ENCODE measurements at regions not wholly inside any gene's neighbourhood (a gene's known extent, or its start where the extent isn't known, plus 50 kb on each side); places are given as distances from the start of the nearest gene placed in this dataset.
A peak's percentile ranks its signal among the peaks of the same experiment; 100 is the strongest.

- WGBS (ENCODE audit: insufficient coverage) = no CpG with 5 or more reads among the region's 7 CpGs
- H3K4me3 ChIP-seq (ENCODE audit: low read length) = no peak overlapping the region
- H3K27me3 ChIP-seq (ENCODE audit: control insufficient read depth, insufficient read depth, low read length) = no peaks in the 10 kb centered on the region
- no peaks in the 10 kb centered on the region for H3K36me3 ChIP-seq (ENCODE audit: control insufficient read depth, insufficient read depth, low read length)
- H3K27ac ChIP-seq (ENCODE audit: low read length) = no peak overlapping the region
- H3K9me3 ChIP-seq (replicated peaks; ENCODE audit: control insufficient read depth, low read depth, low read length) = peaks cover 9% of the 10 kb centered on the region
- DNase-seq = no peak
- no peaks in the 10 kb centered on the region for H3K4me1 ChIP-seq (ENCODE audit: control insufficient read depth, insufficient read depth, low read length)
Measured at GRCh38 chr2:53544871-53545558, 222.6 kb upstream of the CHAC2 start.

- H3K4me3 ChIP-seq (ENCODE audit: low read length) = no peak overlapping the region
- no peaks in the 10 kb centered on the region for H3K27me3 ChIP-seq (ENCODE audit: control insufficient read depth, insufficient read depth, low read length)
- peaks cover 9% of the 10 kb centered on the region for H3K9me3 ChIP-seq (replicated peaks; ENCODE audit: control insufficient read depth, low read depth, low read length)
- no peak overlapping the region for H3K27ac ChIP-seq (ENCODE audit: low read length)
- no peaks in the 10 kb centered on the region for H3K4me1 ChIP-seq (ENCODE audit: control insufficient read depth, insufficient read depth, low read length)
- H3K36me3 ChIP-seq (ENCODE audit: control insufficient read depth, insufficient read depth, low read length) = no peaks in the 10 kb centered on the region
- WGBS (ENCODE audit: insufficient coverage) = no CpG with 5 or more reads among the region's 1 CpG
- DNase-seq = no peak
Measured at GRCh38 chr2:53543083-53543482, 224.5 kb upstream of the CHAC2 start.

GRCh38 chr2:53536583-53537361, 230.8 kb upstream of the CHAC2 start:
- Histone ChIP-seq H3K9me3 (replicated peaks; ENCODE audit: control insufficient read depth, low read depth, low read length) (peaks cover 10% of the 10 kb centered on the region), H3K36me3 (ENCODE audit: control insufficient read depth, insufficient read depth, low read length) (no peaks in the 10 kb centered on the region), H3K27me3 (ENCODE audit: control insufficient read depth, insufficient read depth, low read length) (no peaks in the 10 kb centered on the region), H3K4me3 (ENCODE audit: low read length) (no peak overlapping the region), H3K27ac (ENCODE audit: low read length) (no peak overlapping the region), H3K4me1 (ENCODE audit: control insufficient read depth, insufficient read depth, low read length) (no peaks in the 10 kb centered on the region)
- 90% methylated on average over 2 of the region's 4 CpGs for WGBS (ENCODE audit: insufficient coverage)
- DNase-seq = no peak

- no peaks in the 10 kb centered on the region for H3K27me3 ChIP-seq (ENCODE audit: control insufficient read depth, insufficient read depth, low read length)
- H3K27ac ChIP-seq (ENCODE audit: low read length) = no peak overlapping the region
- no peak for DNase-seq
- H3K36me3 ChIP-seq (ENCODE audit: control insufficient read depth, insufficient read depth, low read length) = no peaks in the 10 kb centered on the region
- no peak overlapping the region for H3K4me3 ChIP-seq (ENCODE audit: low read length)
- WGBS (ENCODE audit: insufficient coverage) = 76% methylated on average over 4 of the region's 4 CpGs
- peaks cover 2% of the 10 kb centered on the region for H3K9me3 ChIP-seq (replicated peaks; ENCODE audit: control insufficient read depth, low read depth, low read length)
- H3K4me1 ChIP-seq (ENCODE audit: control insufficient read depth, insufficient read depth, low read length) = no peaks in the 10 kb centered on the region
Measured at GRCh38 chr2:53535234-53535840, 232.3 kb upstream of the CHAC2 start.

- peaks cover 4% of the 10 kb centered on the region for H3K9me3 ChIP-seq (replicated peaks; ENCODE audit: control insufficient read depth, low read depth, low read length)
- DNase-seq = no peak
- H3K36me3 ChIP-seq (ENCODE audit: control insufficient read depth, insufficient read depth, low read length) = no peaks in the 10 kb centered on the region
- H3K27me3 ChIP-seq (ENCODE audit: control insufficient read depth, insufficient read depth, low read length) = no peaks in the 10 kb centered on the region
- H3K4me1 ChIP-seq (ENCODE audit: control insufficient read depth, insufficient read depth, low read length) = no peaks in the 10 kb centered on the region
- no peak overlapping the region for H3K4me3 ChIP-seq (ENCODE audit: low read length)
- no peak overlapping the region for H3K27ac ChIP-seq (ENCODE audit: low read length)
Measured at GRCh38 chr2:53530126-53530525, 237.5 kb upstream of the CHAC2 start.

GRCh38 chr2:53527056-53527455, 240.5 kb upstream of the CHAC2 start:
- Histone ChIP-seq H3K9me3 (replicated peaks; ENCODE audit: control insufficient read depth, low read depth, low read length) (peaks cover 4% of the 10 kb centered on the region), H3K4me1 (ENCODE audit: control insufficient read depth, insufficient read depth, low read length) (no peaks in the 10 kb centered on the region), H3K27me3 (ENCODE audit: control insufficient read depth, insufficient read depth, low read length) (no peaks in the 10 kb centered on the region), H3K4me3 (ENCODE audit: low read length) (no peak overlapping the region), H3K36me3 (ENCODE audit: control insufficient read depth, insufficient read depth, low read length) (no peaks in the 10 kb centered on the region), H3K27ac (ENCODE audit: low read length) (no peak overlapping the region)
- no peak for DNase-seq
- WGBS (ENCODE audit: insufficient coverage) = 33% methylated on average over 1 of the region's 2 CpGs

GRCh38 chr2:53519918-53520841, 247.4 kb upstream of the CHAC2 start:
- peaks cover 3% of the 10 kb centered on the region for H3K4me1 ChIP-seq (ENCODE audit: control insufficient read depth, insufficient read depth, low read length)
- H3K4me3 ChIP-seq (ENCODE audit: low read length) = no peak overlapping the region
- H3K27me3 ChIP-seq (ENCODE audit: control insufficient read depth, insufficient read depth, low read length) = no peaks in the 10 kb centered on the region
- H3K27ac ChIP-seq (ENCODE audit: low read length) = no peak overlapping the region
- DNase-seq = peak; percentile 22
- H3K9me3 ChIP-seq (replicated peaks; ENCODE audit: control insufficient read depth, low read depth, low read length) = no peaks in the 10 kb centered on the region
- 30% methylated on average over 3 of the region's 10 CpGs for WGBS (ENCODE audit: insufficient coverage)
- H3K36me3 ChIP-seq (ENCODE audit: control insufficient read depth, insufficient read depth, low read length) = no peaks in the 10 kb centered on the region

GRCh38 chr2:53517406-53517805, 250.2 kb upstream of the CHAC2 start:
- Histone ChIP-seq H3K4me3 (ENCODE audit: low read length) (no peak overlapping the region), H3K36me3 (ENCODE audit: control insufficient read depth, insufficient read depth, low read length) (no peaks in the 10 kb centered on the region), H3K27me3 (ENCODE audit: control insufficient read depth, insufficient read depth, low read length) (no peaks in the 10 kb centered on the region), H3K4me1 (ENCODE audit: control insufficient read depth, insufficient read depth, low read length) (peaks cover 3% of the 10 kb centered on the region), H3K9me3 (replicated peaks; ENCODE audit: control insufficient read depth, low read depth, low read length) (no peaks in the 10 kb centered on the region), H3K27ac (ENCODE audit: low read length) (no peak overlapping the region)
- 70% methylated on average over 2 of the region's 7 CpGs for WGBS (ENCODE audit: insufficient coverage)
- DNase-seq = no peak

- DNase-seq = no peak
- Histone ChIP-seq H3K36me3 (ENCODE audit: control insufficient read depth, insufficient read depth, low read length) (no peaks in the 10 kb centered on the region), H3K27me3 (ENCODE audit: control insufficient read depth, insufficient read depth, low read length) (no peaks in the 10 kb centered on the region), H3K4me1 (ENCODE audit: control insufficient read depth, insufficient read depth, low read length) (peaks cover 3% of the 10 kb centered on the region), H3K9me3 (replicated peaks; ENCODE audit: control insufficient read depth, low read depth, low read length) (no peaks in the 10 kb centered on the region), H3K27ac (ENCODE audit: low read length) (no peak overlapping the region), H3K4me3 (ENCODE audit: low read length) (no peak overlapping the region)
- 100% methylated on average over 1 of the region's 7 CpGs for WGBS (ENCODE audit: insufficient coverage)
Measured at GRCh38 chr2:53516650-53517049, 251.0 kb upstream of the CHAC2 start.

Measured in muscle of leg (tissue), 3 donors.